Uterus (tissue), 2 donors: ENCODE measurements at regions not wholly inside any gene's neighbourhood (a gene's known extent, or its start where the extent isn't known, plus 50 kb on each side); places are given as distances from the start of the nearest gene placed in this dataset.

Experiments used
- CTCF ChIP-seq, 4 experiments: fragments of 200-600 bp in 2 of 4; fragments of 450-650 bp in 2 of 4; sonication (generic) in 2 of 4; IDR thresholded peaks; one replicate each; pipeline ENCODE4 v1.5.1; 2016 to 2019; ENCODE audit warnings: antibody characterized with exemption in 4 of 4, mild to moderate bottlenecking in 2 of 4, moderate library complexity in 1 of 4
- POLR2A ChIP-seq, 2 donors: fragments of 450-650 bp; IDR thresholded peaks; one replicate each; pipeline ENCODE4 v1.6.1; 2016; ENCODE audit warnings: antibody characterized with exemption in 2 of 2, mild to moderate bottlenecking in 1 of 2, moderate library complexity in 1 of 2

- TF ChIP-seq CTCF (IDR thresholded peaks at IDR 0.05), result no peak
- no peak for TF ChIP-seq POLR2A (IDR thresholded peaks at IDR 0.05)
These were observed 506.2 kb upstream of the TBX3 start for GRCh38 chr12:115190010-115190770.
